GM12878 (cell line): ENCODE measurements at regions not wholly inside any gene's neighbourhood (a gene's known extent, or its start where the extent isn't known, plus 50 kb on each side); places are given as distances from the start of the nearest gene placed in this dataset.

Source experiments
- CTCF ChIP-seq, 3 experiments: IDR thresholded peaks in 2 of 3; conservative IDR thresholded peaks in 1 of 3; 2 replicates each; pipeline ENCODE4 v1.5.1; 2011; ENCODE audit warnings: low read depth in 3 of 3, low read length in 3 of 3, mild to moderate bottlenecking in 3 of 3, control low read depth in 2 of 3, moderate library complexity in 2 of 3, inconsistent platforms in 1 of 3, mixed read lengths in 1 of 3; ENCODE audit not compliant: control insufficient read depth in 2 of 3, insufficient read depth in 1 of 3; ENCODE audit errors: extremely low read depth in 1 of 3
- POLR2A ChIP-seq: IDR thresholded peaks from 2 replicates; pipeline ENCODE4 v1.6.1; 2011; ENCODE audit warnings: low read depth, mild to moderate bottlenecking, low read length

- TF ChIP-seq POLR2A, result no peak
- no peak for TF ChIP-seq CTCF (IDR thresholded peaks at IDR 0.05 in 2 of 3, conservative IDR thresholded peaks at IDR 0.05 in 1 of 3; ENCODE audit: control insufficient read depth in 2 of 3, extremely low read depth in 1 of 3, insufficient read depth in 1 of 3, low read depth in 3 of 3, low read length in 3 of 3)
Observed at GRCh38 chr15:79643393-79643792, 211.3 kb downstream of the MINAR1 start.
